ENCODE measurements at regions not wholly inside any gene's neighbourhood (a gene's known extent, or its start where the extent isn't known, plus 50 kb on each side); places are given as distances from the start of the nearest gene placed in this dataset.
A peak's percentile ranks its signal among the peaks of the same experiment; 100 is the strongest.

DNA sequence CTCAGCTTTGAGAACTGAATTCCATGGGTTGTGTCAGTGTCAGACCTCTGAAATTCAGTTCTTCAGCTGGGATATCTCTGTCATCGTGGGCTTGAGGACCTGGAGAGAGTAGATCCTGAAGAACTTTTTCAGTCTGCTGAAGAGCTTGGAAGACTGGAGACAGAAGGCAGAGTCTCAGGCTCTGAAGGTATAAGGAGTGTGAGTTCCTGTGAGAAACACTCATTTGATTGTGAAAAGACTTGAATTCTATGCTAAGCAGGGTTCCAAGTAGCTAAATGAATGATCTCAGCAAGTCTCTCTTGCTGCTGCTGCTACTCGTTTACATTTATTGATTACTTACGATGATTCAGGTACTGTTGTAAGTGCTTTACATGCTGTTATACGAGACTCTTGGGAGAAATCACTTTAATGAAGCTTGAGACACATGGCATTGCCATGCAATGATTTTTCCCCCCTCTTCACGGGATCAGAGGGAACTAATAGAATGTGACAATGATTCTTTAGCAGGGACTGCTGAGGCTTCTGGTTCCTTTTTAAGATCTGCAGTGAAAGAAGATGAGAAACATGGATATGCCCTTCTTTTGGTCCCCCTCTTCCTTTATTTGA is 63.8 kb downstream of the PTTG1 start:
- Histone ChIP-seq H2AFZ (ENCODE audit: low read length) (peak overlapping the region; percentile 9), H3K9me3 (ENCODE audit: low read depth, low read length) (no peaks in the 10 kb centered on the region)
- TF ChIP-seq, protein P1, sequence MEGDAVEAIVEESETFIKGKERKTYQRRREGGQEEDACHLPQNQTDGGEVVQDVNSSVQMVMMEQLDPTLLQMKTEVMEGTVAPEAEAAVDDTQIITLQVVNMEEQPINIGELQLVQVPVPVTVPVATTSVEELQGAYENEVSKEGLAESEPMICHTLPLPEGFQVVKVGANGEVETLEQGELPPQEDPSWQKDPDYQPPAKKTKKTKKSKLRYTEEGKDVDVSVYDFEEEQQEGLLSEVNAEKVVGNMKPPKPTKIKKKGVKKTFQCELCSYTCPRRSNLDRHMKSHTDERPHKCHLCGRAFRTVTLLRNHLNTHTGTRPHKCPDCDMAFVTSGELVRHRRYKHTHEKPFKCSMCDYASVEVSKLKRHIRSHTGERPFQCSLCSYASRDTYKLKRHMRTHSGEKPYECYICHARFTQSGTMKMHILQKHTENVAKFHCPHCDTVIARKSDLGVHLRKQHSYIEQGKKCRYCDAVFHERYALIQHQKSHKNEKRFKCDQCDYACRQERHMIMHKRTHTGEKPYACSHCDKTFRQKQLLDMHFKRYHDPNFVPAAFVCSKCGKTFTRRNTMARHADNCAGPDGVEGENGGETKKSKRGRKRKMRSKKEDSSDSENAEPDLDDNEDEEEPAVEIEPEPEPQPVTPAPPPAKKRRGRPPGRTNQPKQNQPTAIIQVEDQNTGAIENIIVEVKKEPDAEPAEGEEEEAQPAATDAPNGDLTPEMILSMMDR (IDR thresholded peaks at IDR 0.05; ENCODE audit: extremely low read depth, low read depth, low read length): no peak

DNA sequence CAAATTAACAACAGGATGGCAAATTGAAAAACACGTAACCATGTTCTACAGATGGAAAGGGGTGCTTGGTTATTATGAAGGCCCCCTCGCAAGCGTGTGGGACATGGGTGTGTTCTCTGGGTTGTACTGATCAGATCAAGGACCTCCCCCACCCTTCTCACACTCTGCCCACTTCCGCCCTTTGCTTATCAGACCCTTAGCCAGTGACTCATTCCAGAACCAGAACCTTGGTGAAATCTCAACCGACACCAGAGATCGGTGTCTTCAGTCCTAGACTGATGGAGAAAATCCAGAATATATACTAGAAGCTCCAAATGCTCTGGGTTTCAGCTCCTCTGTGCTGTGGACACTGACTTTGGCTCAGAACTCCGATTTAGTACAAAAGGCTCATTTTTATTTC is 64.9 kb downstream of the PTTG1 start:
- TF ChIP-seq, protein P1 (IDR thresholded peaks at IDR 0.05; ENCODE audit: extremely low read depth, low read depth, low read length): no peak
- no peaks in the 10 kb centered on the region for H4K20me1 ChIP-seq (ENCODE audit: insufficient read depth, low read length)
- H3K36me3 ChIP-seq (ENCODE audit: insufficient read depth, low read length): no peaks in the 10 kb centered on the region
- no peak overlapping the region for H3K4me2 ChIP-seq (ENCODE audit: insufficient read depth, low read length)
- no peaks in the 10 kb centered on the region for H3K9me3 ChIP-seq (ENCODE audit: low read depth, low read length)
- no peak overlapping the region for H2AFZ ChIP-seq (ENCODE audit: low read length)
- H3K79me2 ChIP-seq (ENCODE audit: insufficient read depth, low read length): no peaks in the 10 kb centered on the region
- H3K4me1 ChIP-seq (ENCODE audit: insufficient read depth, low read length): no peaks in the 10 kb centered on the region
- no peak overlapping the region for H3K4me3 ChIP-seq (ENCODE audit: insufficient read depth, low read length)
- no peak for DNase-seq (ENCODE audit: insufficient read length, low spot score, missing footprints)
- H3K27ac ChIP-seq (ENCODE audit: low read depth, low read length): no peak overlapping the region
- H3K27me3 ChIP-seq (ENCODE audit: insufficient read depth, low read length): no peaks in the 10 kb centered on the region

More for the DNA sequence above, 63.8 kb downstream of the PTTG1 start:
- H3K4me1 ChIP-seq (ENCODE audit: insufficient read depth, low read length): peaks cover 4% of the 10 kb centered on the region
- no peaks in the 10 kb centered on the region for H3K36me3 ChIP-seq (ENCODE audit: insufficient read depth, low read length)
- no peak overlapping the region for H3K4me2 ChIP-seq (ENCODE audit: insufficient read depth, low read length)
- no peak overlapping the region for H3K4me3 ChIP-seq (ENCODE audit: insufficient read depth, low read length)
- no peak overlapping the region for H3K27ac ChIP-seq (ENCODE audit: low read depth, low read length)
- H3K79me2 ChIP-seq (ENCODE audit: insufficient read depth, low read length): no peaks in the 10 kb centered on the region
- no peaks in the 10 kb centered on the region for H3K27me3 ChIP-seq (ENCODE audit: insufficient read depth, low read length)
- DNase-seq (ENCODE audit: insufficient read length, low spot score, missing footprints): no peak
- no peaks in the 10 kb centered on the region for H4K20me1 ChIP-seq (ENCODE audit: insufficient read depth, low read length)

DNA sequence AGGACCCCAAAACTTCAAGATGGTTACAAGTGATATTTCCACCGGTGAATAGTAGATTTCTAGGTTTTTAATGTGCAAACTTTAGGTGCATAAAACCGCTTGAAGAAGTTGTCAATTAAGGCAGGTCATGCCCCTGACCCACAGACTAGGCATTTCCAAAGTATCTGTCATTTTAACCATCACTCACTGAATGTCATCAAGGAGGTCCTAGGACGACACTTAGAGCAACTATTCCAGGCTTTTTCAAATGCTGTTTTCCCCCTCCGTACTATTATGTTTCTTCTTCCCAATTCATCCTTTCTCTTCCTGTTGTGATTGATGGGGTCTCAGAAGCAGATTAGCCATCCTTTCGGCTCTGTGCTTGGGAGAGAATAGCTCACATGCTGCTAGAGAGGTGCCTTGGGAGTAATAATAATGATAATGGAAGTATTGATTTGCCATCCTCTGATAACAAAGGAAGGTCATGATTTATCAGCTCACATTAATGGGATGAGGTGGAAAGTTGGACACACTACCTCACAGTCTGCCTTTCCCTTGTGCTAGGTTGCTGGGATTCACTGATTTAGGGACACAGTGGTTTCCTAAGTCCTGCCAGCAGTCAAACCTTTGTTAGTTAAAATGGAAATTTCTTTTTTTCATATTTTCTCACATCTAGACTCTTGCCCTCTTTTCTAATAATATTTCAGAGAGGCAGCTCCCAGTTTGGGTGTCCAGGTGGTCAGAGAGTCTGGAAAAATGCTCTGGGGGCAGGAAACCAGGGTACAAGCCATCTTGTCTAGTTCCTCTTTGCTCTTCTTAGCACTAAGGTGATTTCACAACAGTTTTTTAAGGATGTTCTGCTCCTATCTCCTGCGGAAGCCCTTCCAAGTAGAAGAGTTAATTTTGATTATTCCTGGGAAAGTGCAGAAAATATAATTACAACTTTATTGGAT is 67.0 kb downstream of the PTTG1 start:
- no peak overlapping the region for H2AFZ ChIP-seq (ENCODE audit: low read length)
- no peak for DNase-seq (ENCODE audit: insufficient read length, low spot score, missing footprints)
- H3K4me1 ChIP-seq (ENCODE audit: insufficient read depth, low read length): peaks cover 6% of the 10 kb centered on the region
- no peak overlapping the region for H3K4me3 ChIP-seq (ENCODE audit: insufficient read depth, low read length)
- no peaks in the 10 kb centered on the region for H3K79me2 ChIP-seq (ENCODE audit: insufficient read depth, low read length)
- no peaks in the 10 kb centered on the region for H4K20me1 ChIP-seq (ENCODE audit: insufficient read depth, low read length)
- no peak overlapping the region for H3K4me2 ChIP-seq (ENCODE audit: insufficient read depth, low read length)
- no peak overlapping the region for H3K27ac ChIP-seq (ENCODE audit: low read depth, low read length)
- H3K36me3 ChIP-seq (ENCODE audit: insufficient read depth, low read length): no peaks in the 10 kb centered on the region
- no peaks in the 10 kb centered on the region for H3K27me3 ChIP-seq (ENCODE audit: insufficient read depth, low read length)
- TF ChIP-seq, protein P1 (IDR thresholded peaks at IDR 0.05; ENCODE audit: extremely low read depth, low read depth, low read length): no peak
- H3K9me3 ChIP-seq (ENCODE audit: low read depth, low read length): no peaks in the 10 kb centered on the region

DNA sequence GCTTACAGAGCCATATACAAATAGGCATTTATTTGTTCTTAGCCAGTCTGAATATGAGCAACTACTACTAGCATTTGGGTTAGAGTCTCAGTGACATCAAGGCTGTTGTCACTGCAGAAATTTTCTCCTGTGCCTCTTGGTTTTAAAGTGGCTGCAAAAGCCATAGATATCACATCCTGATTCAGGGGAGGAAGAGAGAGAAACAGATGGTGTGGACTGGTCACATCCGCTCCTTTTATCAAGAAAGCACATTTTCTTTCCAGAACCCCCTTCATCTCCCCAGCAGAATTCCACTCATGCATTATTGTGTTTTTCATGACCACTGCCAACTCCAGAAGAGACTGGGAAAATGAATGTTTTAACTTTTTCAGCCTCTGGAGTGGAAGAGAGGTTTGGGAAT is 69.8 kb downstream of the PTTG1 start:
- Histone ChIP-seq H3K4me1 (ENCODE audit: insufficient read depth, low read length) (peaks cover 6% of the 10 kb centered on the region), H3K4me3 (ENCODE audit: insufficient read depth, low read length) (no peak overlapping the region), H3K9me3 (ENCODE audit: low read depth, low read length) (no peaks in the 10 kb centered on the region), H3K79me2 (ENCODE audit: insufficient read depth, low read length) (no peaks in the 10 kb centered on the region), H3K4me2 (ENCODE audit: insufficient read depth, low read length) (no peak overlapping the region), H3K27ac (ENCODE audit: low read depth, low read length) (no peak overlapping the region), H3K27me3 (ENCODE audit: insufficient read depth, low read length) (no peaks in the 10 kb centered on the region), H4K20me1 (ENCODE audit: insufficient read depth, low read length) (no peaks in the 10 kb centered on the region), H3K36me3 (ENCODE audit: insufficient read depth, low read length) (no peaks in the 10 kb centered on the region), H2AFZ (ENCODE audit: low read length) (no peak overlapping the region)
- TF ChIP-seq, protein P1 (IDR thresholded peaks at IDR 0.05; ENCODE audit: extremely low read depth, low read depth, low read length): no peak
- no peak for DNase-seq (ENCODE audit: insufficient read length, low spot score, missing footprints)

All from osteoblast (primary cell).